Left forelimb (tissue), 1 donor: ENCODE measurements at regions not wholly inside any gene's neighbourhood (a gene's known extent, or its start where the extent isn't known, plus 50 kb on each side); places are given as distances from the start of the nearest gene placed in this dataset.
"Not testable (repeated sequence)": the region's sequence is repeated elsewhere in the genome, so short reads cannot be mapped to it uniquely, and the experiment has no call there.

Experiments used
- DNase-seq: peaks from one replicate; pipeline ENCODE4 v3.0.0-alpha.2; 2018; ENCODE audit warnings: low spot score

DNA sequence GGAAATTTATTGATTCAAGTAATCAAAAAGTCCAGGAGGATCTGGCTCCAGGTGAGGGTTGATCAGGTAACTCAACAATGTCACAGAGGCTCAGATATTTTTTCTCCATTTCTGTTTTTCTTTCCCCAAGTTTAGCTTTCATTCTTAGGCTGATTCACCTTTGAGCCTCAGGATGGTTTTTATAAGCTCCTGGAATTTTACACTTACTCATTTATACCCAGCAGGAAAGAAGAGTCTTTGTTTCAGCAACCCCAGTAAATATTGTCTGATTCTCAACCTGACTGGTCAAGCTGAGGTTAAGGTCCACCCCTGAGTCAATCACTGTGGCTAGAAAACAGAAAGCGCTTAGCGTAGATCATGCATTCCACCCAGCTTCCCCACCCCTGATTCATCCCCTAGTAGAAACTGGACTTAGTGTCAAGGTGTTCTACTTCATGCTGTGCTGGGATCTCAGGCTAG, 500.6 kb downstream of the KIF4B start:
- DNase-seq: no peak

DNA sequence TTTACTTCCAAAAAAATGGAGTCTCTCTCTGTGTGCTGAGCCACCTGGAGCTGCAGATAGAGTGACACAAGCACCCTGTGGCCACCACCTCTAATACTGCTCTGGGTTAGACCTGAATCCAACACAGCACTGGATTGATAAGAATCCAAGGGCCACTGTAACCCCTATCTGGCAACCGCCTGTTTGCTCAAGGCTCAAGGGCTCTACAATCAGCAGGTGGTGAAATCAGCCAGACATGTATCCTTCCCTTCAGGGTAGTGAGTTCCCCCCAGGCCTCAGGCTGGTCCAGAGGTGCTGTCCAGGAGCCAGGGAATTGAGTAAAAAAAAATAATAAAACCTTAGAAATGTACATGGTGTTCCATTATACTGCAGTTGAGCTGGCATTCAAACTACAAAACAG, 509.0 kb downstream of the KIF4B start:
- DNase-seq: no peak

GRCh38 chr5:155529362-155529761, 515.8 kb downstream of the KIF4B start:
- no peak for DNase-seq

DNA sequence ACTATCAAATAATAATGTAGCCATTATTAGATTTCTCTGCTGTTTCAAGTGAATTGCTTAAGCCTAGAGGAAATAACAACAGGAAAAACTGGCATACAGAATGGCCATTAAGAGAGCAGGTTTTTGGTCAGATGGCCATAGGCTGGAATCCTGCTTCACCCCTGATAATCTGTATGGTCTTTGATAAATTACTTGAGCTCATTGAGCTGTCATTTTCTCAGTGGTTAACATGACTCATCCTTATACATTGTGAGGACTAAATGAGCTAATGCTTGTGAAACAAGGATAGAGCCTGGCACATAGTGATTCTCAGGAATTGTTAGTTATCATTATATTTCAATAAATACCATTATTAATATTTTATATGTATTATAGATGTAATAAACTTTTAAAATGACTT, 516.5 kb downstream of the KIF4B start:
- no peak for DNase-seq

DNA sequence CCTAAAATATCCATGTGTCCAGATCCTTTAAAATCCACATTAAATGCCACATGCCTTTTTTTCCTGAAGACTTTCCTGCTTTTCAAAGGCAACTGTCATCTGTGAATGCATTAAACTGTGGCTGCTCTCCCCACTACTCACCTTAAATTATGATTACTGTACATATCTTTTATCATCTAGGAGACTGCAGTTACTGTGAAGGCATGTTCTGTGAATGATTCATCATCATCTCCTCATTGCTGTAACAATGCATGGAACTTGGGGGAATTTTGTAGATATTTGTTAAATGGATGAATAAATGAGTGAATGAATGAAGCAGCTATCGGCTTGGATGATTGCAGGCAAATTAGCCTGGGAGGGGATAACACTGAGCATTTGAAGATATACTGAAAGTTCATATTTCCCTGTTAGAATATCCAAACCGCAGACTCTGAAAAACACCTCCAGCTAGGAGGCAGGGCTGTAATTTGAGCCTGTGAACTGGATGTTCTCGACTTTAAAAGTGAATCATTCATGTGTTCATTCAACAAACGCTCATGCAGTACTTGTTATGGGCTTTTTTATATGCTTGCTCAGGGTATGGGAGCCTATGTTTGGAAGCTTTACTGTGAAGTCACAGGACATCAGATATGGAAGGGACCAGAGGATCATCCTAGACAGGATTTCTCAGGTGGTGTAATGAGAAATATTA, 519.2 kb downstream of the KIF4B start:
- no peak for DNase-seq

- no peak for DNase-seq
Measured at GRCh38 chr5:155540000-155540595, 526.5 kb downstream of the KIF4B start.

DNA sequence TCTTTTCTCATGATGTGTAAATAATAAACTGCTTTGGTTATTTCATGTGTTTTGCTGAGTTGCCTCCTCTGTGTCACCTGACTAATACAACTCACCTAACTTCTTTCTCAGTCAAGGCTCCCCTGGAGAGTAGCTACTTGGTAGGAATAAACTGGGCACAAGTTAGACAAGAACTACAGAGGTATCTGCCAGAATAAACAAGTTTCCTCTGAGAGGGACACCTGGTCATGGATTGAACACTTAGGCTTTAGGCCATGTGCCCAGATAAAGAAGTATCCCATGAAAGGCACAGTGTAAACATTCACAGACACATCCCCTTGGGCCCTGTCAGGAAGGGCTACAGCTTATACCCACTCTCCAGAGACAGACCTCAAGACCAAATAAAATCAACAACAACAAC, 532.5 kb downstream of the KIF4B start:
- DNase-seq: no peak

- DNase-seq: no peak
Measured at GRCh38 chr5:155554500-155554899, 540.9 kb downstream of the KIF4B start.

DNA sequence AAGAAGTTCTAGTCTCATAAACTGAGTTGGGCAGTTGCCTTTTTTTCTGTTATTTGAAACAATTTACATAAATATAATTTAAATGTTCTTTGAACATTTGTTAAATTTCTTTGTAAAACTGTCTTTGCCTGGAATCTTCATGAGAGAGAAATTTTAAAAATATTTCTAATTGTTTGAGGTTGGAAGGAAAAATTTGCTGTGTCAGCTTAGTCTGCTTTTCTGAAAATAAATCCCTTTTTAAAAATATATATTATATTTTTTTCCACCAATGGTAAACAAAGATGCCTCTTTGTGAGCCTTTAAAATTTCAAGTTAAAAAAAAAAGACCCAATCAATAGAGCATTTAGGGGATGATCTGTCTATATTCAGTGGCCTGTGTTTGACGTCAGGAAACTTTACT, 542.7 kb downstream of the KIF4B start:
- DNase-seq: no peak

DNA sequence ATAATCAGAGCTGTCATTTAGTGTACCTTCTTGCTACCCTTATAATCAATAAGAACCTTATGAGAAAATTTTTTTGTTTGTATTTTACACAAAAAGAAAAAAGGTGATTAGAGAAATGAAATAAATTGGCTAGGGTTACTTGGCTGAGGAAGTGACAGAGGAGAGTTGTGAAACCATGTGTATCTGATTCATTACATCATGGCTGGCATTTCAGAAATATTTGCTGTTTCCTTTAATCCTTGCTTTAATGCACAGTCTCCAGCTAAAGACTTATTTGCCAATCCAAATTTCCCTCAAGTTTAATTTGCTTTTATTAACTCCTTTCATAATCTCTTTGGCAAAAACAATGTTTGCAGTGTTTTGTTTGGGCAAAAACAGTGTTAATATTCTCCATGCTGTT, 543.1 kb downstream of the KIF4B start:
- no peak for DNase-seq

- no peak for DNase-seq
Measured at GRCh38 chr5:155562158-155562557, 548.6 kb downstream of the KIF4B start.

DNA sequence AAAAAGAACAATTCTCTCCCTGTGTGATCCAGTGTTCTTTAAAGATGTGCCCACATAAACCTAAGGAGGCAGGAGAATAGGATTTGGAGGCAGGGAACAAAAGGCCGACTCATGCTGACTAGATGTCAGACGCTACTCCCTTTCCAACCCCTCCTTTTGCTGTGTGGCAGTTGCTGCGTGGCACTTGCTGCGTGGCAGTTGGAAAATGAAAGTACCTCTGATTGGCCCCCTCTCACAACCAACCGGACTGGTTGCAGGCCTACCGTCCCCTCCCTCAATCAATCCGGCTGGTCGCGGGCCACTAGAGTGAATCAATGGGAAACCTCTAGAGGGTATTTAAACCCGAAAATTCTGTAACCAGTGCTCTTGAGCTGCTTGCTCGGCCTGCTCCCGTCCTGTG, 551.0 kb downstream of the KIF4B start:
- no peak for DNase-seq

DNA sequence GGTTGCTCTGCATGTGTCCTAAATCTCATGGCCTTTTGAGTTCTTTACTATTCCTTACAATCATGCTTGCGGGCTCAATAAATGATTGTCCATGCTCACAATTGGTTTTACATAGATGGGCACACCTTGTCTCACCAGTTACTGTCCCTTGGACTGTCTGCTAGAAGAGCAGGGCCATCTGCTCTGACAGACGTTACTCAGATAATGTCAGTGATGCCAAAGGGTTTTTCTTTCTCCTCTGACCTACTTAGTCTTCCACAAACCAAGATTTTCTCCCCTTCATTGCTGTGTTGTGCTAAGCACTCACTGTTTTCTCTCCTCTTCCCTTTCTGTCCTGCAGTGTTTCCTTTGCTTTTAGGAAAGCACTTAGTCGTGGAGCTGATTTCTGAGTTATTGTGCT, 562.3 kb downstream of the KIF4B start:
- no peak for DNase-seq

- DNase-seq: not testable (repeated sequence)
Measured at GRCh38 chr5:155586808-155587207, 573.3 kb downstream of the KIF4B start.

GRCh38 chr5:155587458-155587857, 573.9 kb downstream of the KIF4B start:
- no peak for DNase-seq

GRCh38 chr5:155591273-155591672, 577.7 kb downstream of the KIF4B start:
- DNase-seq: no peak

DNA sequence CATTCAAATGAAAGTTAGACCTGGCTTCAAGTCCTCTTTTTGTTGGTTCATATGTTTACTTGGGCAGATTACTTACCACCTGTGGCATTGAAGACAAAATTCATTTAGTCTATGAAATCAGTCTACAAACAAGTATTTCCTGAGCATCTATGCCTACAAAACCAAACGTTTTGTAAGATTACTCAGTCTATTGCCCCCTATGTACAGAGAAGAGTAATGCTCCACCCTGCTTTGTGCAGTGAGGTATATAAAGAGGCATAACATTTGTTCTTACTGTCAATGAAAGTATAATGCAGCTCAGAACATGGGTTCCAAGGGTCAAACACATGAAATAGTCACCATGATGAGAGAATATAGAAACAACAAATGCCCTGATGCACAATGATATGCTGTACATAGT, 580.7 kb downstream of the KIF4B start:
- DNase-seq: no peak

- no peak for DNase-seq
Measured at GRCh38 chr5:155595791-155596190, 582.2 kb downstream of the KIF4B start.

GRCh38 chr5:155598552-155598951, 585.0 kb downstream of the KIF4B start:
- no peak for DNase-seq

GRCh38 chr5:155605920-155606319, 592.4 kb downstream of the KIF4B start:
- DNase-seq: no peak

GRCh38 chr5:155616779-155617392, 603.3 kb downstream of the KIF4B start:
- peak; percentile 66 for DNase-seq

- no peak for DNase-seq
Measured at GRCh38 chr5:155619688-155620087, 606.1 kb downstream of the KIF4B start.

DNA sequence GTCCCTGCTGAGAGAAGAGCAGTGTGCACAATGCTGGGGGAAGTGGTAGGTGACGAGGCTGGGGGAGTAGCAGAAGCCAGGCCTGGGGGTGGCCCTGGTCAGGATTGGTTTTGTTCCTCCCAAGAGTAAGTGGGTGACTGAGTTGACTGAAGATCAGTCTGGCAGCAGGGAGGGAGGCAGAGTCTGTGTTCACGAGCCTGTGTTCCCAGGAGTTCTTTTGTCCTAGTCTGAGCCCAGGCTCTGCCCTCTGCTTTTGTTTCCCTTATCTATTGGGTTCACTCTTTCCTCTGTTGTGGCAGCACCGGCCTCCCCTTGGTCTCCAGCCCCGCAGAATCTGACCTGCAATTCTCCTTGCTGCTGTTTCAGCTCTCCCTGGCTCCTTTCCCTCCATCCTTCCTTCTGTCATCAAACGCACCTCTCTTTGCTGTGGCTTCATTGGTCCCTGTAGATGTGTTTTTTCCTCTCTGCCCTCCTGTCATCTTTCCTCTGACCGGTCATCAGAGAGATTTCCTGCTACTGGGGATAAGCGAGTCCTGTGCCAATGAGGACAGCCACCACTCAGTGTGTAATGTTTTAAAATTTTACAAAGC, 607.4 kb downstream of the KIF4B start:
- no peak for DNase-seq
